Putamen (tissue), 1 donor: ENCODE measurements at regions not wholly inside any gene's neighbourhood (a gene's known extent, or its start where the extent isn't known, plus 50 kb on each side); places are given as distances from the start of the nearest gene placed in this dataset.

Experiments used
- DNase-seq: peaks from one replicate; pipeline ENCODE4 v3.0.0-alpha.2; 2016; ENCODE audit warnings: low spot score

- no peak for DNase-seq
Observed at GRCh38 chr2:65842104-65842503, 409.7 kb upstream of the SPRED2 start.

- no peak for DNase-seq
Observed at GRCh38 chr2:65835975-65836549, 403.7 kb upstream of the SPRED2 start.

DNA sequence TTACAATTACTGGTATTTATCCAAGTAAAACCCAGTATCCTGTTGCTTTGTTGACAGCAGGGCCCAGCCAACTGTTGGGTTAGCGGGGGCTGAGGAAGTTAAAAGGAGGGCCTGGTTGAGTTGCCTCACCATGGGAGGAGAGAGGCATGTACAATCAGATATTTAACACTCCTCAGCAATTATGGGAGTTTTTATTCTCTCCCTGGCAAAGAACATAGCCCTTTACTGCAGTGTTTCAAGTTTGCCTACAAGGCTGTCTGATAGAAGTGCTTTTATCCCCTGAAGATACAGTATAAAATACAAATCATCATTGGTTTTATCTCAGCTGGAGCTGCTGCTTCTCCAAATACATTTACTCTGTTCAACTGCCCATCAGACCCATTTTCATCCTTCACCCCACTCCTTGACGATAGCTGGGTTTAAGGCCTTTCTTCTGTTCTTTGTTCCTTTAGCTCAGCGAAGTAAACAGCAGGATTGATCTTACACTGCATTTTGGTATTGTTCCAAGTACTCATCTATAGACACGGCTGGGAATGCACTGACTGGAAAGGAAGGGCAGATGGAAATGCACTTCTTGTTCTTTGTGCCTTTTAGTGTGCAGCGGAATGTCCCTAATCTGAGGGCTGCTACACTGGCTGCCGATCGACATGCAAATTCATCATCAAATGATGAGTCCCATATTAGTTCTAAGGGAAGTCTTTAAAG is 402.5 kb upstream of the SPRED2 start:
- DNase-seq = no peak

GRCh38 chr2:65834062-65834461 is 401.7 kb upstream of the SPRED2 start:
- DNase-seq = no peak

DNA sequence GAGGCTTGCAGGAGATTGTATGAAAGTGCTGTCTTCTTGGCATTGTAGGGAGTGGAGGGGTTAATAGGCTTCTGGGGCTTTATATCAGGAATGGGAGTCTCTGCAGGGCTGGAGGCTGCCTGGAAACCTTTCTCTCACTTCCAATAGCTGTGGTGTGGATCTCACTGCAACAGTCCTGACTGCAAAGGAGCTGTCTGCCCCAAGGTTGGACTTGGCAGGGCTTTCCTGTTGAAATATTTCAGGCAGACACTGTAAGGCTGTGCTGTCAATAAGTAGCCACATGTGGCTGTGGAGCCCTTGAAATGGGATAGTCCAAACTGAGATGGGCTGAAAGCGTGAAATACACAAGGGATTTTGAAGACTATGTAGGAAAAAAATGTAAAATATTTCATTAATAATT is 399.1 kb upstream of the SPRED2 start:
- DNase-seq = no peak

DNA sequence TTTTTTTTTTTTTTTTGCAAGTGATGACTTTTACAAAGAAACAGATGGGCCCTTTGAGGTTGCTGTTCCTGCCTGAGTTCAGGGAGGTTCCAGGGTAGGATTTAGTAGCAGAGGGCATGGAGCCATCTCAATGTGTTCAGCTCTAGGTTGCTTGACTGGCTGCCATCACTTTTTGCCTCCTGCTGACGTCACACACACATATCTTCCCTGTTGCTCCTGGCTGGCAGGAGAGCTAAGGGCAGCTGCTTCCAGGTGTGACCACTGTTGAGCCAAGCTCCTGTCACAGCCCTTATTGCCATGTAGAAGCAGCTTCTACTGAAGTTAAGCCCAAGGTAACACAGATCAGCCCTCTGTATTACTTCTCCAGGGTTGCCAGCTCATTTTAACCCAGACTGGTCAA is 394.2 kb upstream of the SPRED2 start:
- no peak for DNase-seq

DNA sequence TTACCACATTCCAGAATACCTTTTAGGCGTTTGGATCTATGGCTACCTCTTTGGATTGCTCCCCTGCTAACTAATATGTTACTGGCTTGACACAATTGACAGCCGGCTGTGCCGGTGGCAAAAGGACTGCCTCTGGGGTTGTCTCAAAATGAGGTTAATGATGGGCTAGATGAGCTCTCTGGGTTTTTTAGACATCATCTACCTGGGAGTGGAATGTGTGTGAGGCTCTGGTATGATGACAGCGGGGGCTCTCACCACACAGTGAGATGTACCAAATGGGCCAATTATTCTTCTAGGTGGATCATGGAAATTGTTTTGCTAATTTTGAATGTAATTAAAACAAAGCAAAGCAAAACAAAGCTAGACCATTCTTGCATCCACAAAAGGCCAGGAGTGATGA is 391.1 kb upstream of the SPRED2 start:
- no peak for DNase-seq

GRCh38 chr2:65820454-65820853 is 388.1 kb upstream of the SPRED2 start:
- no peak for DNase-seq

DNA sequence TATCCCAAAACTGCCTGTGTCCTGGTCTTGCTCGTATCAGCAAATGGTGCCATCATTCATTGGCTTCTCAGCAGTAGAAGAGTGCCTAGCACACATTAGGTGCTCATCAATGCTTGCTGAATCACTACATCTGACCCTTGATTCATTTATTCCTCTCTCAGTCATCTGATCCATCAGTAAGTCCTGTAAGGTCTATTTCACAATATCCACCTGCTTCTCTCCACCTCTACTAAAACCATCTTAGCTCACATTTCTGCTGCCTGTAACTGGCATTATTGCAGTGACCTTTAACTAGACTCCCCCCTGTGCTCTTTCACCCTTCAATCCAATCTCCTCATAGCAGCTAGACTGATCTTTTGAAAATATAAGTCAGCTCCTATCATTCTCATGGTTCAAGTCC is 387.6 kb upstream of the SPRED2 start:
- DNase-seq = no peak

DNA sequence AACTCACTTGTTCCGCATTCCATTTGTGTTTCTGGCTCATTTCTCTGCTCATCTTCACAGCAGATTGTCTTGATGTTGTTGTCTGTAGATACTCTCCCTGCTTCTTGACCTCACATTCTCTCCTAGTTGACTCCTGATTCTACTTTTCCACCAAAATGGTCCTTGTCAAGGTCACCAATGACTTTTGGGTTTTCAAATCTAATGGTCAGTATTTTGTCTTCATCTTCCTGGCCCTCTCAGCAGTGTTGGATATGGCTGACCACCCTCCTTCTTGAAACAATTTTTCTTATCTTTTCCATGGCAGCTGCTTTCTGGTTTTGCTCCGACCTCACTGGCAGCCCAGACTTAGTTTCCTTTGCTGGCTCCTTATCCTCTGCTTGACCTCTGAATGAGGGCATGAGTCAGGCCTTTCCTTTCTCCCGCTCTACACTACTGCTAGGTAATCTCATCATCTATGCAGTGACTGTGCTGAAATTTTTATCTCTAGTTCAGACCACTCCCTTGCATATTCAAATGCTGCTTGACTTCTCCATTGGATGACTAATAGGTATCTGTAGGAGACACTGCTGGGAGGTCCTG is 386.6 kb upstream of the SPRED2 start:
- no peak for DNase-seq

DNA sequence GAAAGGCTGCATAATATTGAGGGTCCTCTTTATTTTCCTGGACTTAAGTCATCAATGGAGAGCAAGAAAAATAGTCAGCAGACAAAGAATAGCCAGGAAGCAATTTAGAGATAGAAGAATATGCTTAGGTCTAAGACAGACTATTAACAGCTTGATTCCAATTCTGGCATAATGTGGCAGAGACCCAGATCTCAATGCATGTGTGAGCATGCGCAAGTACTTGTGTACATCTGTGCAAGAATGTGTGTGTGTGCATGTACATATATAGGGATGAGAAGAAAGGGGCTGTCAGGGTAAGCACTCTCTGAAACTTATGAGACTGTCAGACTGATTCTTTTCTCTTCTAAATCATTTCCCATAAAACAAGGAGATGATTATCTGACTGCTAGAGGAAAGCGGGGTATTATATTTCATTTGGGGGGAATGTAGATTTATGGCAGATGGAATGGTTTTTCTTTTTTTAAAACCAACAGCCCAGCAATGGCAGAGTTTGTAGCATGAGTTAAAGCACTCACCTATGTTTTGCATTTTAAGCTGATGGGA is 381.3 kb upstream of the SPRED2 start:
- no peak for DNase-seq

GRCh38 chr2:65812887-65813286 is 380.5 kb upstream of the SPRED2 start:
- DNase-seq = no peak

- no peak for DNase-seq
Observed at GRCh38 chr2:65807942-65808341, 375.5 kb upstream of the SPRED2 start.

GRCh38 chr2:65804777-65805176 is 372.4 kb upstream of the SPRED2 start:
- DNase-seq = no peak

- DNase-seq = no peak
Observed at GRCh38 chr2:65802298-65802942, 370.0 kb upstream of the SPRED2 start.

- DNase-seq = no peak
Observed at GRCh38 chr2:65800998-65801397, 368.6 kb upstream of the SPRED2 start.

- no peak for DNase-seq
Observed at GRCh38 chr2:65799141-65799854, 366.9 kb upstream of the SPRED2 start.

- DNase-seq = no peak
Observed at GRCh38 chr2:65798641-65799040, 366.2 kb upstream of the SPRED2 start.

DNA sequence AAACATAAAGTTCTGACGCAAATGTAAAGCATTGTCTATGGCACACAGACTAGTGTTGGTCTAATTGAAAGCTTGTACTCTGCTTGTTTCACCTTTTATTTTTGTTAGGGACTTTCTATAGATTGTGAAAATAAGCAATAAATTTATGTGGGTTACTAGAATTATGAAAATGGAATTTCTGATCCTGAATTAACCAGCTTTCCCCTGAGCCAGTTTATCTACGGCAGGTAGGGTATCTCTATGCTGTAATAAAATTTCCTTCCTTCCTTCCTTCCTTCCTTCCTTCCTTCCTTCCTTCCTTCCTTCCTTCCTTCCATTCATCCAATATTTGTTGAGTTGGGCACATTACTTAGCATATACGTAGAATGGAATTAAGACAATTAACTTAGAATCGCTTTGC is 362.6 kb upstream of the SPRED2 start:
- no peak for DNase-seq

- no peak for DNase-seq
Observed at GRCh38 chr2:65791404-65791975, 359.1 kb upstream of the SPRED2 start.

DNA sequence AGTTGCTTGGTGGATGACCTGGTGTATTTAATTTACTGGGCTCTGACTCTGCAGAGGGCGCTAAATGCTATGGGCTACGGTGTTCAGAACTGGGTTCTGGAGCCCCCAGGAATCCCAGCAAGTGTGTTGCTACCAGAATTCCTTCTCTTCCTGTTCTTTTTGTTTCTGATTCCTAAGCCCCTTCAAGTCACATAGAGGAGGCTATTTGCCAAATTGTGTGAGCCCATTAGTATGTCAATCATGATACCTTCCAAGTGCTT is 358.2 kb upstream of the SPRED2 start:
- no peak for DNase-seq
